HG03354 (cell line): ENCODE measurements at regions not wholly inside any gene's neighbourhood (a gene's known extent, or its start where the extent isn't known, plus 50 kb on each side); places are given as distances from the start of the nearest gene placed in this dataset.
"Not testable (repeated sequence)": the region's sequence is repeated elsewhere in the genome, so short reads cannot be mapped to it uniquely, and the experiment has no call there.

ENCODE experiments used
- ATAC-seq: cut with Tn5 transposase; IDR thresholded peaks from one replicate; pipeline ENCODE4 v1.9.1; 2021; ENCODE audit warnings: mild to moderate bottlenecking; ENCODE audit not compliant: unreplicated experiment, poor library complexity, severe bottlenecking

DNA sequence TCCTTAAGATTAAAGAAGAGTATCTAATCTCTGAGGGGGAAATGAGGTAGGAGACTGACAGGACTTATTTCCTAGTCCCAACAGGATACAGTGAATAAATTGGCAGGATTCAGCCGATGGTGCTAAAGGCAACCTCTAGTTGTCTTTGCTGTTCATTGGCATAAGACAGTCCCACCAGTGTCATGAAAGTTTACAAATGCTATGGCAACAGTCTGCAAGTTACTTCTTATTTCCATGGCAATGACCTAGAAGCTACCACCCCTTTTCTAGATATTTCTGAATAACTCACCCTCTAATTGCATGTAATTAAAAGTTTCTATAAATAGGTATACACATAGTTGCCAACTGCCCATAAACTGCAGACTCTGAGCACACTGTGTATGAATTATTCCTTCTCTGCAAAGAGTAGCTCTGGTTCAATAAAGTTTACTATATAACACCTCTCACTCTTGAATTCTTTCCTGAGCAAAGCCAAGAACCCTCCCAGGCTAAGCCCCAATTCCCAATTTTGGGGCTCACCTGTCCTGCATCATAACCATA, 172.7 kb upstream of the LRATD1 start:
- no peak for ATAC-seq

DNA sequence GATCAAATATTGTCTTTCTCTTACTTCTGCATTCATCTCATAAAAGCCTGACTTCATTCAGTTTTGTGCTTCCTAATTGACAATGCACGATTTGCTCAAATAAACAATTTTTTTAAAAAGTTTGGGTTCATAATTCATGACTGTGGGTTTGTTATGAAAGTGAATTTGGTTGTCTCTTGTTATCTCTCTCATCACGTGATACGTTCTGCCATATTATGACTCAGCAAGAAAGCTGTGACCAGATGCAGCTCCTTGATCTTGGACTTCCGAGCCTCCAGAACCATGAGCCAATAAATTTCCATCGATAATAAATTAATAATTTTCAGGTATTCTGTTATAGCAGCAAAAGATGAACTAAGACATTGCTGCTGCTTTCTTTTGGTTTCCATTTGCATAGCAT, 156.5 kb upstream of the LRATD1 start:
- no peak for ATAC-seq

DNA sequence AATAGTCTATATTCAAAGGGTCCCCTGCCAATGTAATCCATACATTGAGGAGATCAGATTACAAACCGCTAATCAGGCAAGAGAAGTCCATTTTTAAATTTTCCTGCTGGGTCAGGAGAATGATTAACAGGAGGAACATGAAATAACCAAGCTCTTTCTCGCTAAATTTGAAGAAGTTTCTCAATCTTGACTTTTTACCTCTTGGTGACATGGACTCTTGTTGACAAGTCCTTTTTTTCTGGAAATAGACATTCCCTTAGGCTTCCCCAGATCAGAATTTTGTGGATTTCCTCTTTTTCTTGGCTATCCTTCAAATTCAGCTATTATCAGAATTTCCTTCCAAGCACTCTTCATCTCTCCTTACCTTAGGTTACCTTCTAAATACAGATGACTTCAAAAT, 153.0 kb upstream of the LRATD1 start:
- ATAC-seq: no peak

DNA sequence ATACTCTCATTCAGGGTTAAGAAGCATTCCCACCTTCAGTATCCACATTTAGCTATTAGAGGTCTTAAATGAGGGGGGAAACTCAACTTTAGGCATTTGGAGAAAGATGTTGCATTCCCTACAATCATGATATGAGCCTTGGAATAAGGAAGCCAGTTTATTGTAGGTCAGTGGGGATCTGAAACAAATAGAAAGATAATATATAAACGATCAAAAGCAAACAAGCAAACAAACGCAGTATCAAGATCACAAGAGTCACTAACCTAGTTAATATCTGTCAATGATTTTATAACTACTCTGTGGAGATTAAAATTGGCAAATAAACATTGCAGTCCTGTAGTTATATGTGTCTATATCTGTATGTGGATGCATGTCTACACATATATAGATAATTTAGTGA, 152.4 kb upstream of the LRATD1 start:
- ATAC-seq: no peak

DNA sequence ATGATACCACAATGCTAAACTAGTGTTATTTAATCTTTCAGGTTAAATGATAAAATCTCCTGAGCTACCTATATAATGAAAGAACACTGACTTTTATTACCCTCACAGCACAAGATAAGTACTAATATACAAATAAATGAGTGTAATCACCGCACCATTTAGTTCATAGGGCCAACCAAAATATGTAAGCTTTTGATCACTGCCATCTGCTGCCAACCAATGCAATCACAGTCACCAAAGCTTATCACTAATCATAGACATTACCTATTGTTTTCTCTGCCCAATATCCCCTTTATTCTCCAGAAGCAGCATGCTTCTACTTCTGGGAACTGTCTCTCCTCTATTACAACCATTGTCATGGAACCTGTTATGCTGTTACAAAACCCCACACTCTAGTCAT, 151.6 kb upstream of the LRATD1 start:
- ATAC-seq: no peak

DNA sequence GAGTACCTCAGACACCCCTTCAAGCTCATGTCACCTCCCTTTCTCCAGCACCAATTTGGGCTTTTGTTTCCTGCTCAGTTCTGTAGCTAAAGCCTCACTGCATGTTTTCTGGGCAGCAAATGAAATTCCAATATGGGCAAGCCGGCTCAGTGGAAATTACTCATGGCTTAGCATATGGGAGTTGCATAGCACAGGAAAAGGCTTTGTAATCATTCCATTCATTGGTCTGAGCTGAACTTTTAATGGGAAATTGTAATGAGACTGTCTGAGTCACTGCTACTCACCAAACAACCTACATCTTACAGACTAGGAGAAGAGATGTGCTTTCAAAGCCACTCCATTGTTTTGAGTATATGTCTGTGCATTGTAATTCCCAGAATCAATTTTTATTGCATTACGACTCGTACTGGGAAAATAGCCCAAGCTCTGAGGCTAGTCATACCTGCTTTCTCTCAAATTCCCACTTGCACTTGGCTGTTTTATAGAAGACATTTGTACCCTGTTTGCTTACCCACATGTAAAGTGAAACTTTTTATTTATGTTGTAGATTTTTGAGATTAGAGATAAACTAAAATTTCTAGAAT, 139.5 kb upstream of the LRATD1 start:
- ATAC-seq: no peak

DNA sequence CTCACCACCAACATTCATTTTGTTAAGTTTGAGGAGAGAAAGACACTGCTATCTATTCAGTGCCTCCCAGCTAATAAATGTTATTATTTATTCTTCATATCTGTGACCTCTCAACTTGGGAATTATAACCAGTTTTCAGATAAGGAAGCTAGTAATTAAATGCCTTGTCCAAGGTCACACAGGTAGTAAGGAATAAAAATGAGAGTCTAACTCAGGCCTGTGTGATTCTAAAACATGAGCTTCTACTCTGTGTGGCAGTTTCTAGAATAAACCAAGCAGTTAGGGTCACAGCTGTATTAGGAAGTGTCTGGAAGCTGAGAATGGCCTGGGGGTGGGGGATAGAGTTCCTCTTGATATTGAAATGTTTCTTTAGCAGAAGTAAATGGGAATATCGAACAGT, 137.8 kb upstream of the LRATD1 start:
- no peak for ATAC-seq

DNA sequence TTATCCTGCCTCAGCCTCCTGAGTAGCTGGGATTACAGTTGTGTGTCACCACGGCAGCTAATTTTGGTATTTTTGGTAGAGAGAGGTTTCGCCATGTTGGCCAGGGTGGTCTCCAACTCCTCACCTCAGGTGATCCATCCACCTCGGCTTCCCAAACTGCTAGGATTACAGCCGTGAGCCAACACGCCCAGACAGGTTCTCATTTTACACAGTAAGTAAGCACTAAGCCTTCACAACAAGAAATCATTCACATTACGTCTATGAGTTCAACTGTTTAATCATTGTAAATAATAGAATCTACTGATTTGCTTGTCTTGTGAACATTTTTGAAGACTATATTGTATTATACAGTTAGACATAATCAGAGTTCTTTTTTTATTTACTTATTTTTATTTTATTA, 131.5 kb upstream of the LRATD1 start:
- no peak for ATAC-seq

DNA sequence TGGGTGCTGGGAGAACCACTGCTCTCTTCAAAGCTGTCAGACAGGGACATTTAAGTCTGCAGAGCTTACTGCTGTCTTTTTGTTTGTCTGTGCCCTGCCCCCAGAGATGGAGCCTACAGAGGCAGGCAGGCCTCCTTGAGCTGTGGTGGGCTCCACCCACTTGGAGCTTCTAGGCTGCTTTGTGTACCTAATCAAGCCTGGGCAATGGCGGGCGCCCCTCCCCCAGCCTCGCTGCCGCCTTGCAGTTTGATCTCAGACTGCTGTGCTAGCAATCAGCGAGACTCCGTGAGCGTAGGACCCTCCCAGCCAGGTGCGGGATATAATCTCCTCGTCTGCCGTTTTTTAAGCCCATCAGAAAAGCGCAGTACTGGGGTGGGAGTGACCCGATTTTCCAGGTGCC, 125.6 kb upstream of the LRATD1 start:
- not testable (repeated sequence) for ATAC-seq

DNA sequence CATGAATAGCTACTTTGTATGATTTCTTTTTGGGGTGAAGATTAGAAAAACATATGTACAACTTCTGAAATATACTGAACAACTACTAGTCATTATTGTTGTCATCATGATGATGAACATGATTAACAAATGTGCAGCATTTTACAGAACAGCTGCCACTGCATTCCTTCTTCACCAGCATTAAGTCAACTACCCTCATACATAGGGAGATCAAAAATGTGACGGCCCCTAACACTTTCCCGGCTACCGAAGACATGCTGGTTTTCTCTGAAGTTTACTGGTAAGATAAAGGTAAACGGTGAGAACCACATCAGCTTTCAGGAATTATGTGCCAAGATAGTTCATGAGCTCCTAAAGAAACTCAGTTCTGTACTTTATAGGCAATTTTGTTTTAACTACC, 121.0 kb upstream of the LRATD1 start:
- ATAC-seq: no peak

DNA sequence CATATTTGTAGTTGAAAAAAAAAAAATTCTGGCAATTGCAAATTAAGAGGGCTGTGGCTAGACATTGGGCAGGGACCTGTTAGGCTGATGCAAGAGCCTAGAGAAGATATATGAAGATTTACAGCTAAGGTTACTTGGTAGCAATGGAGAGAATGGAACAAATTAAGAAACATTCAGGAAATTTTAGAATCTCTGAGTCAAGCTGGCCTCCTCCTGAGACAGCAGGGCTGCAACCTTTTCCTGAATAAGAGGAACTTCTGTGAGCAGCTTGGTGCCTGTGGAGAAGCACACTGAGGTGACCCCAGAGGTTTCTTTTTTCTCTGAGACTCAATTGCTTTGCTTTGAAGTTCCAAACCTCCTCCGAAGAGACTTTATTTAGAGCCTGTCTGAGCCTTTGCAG, 118.6 kb upstream of the LRATD1 start:
- ATAC-seq: no peak

DNA sequence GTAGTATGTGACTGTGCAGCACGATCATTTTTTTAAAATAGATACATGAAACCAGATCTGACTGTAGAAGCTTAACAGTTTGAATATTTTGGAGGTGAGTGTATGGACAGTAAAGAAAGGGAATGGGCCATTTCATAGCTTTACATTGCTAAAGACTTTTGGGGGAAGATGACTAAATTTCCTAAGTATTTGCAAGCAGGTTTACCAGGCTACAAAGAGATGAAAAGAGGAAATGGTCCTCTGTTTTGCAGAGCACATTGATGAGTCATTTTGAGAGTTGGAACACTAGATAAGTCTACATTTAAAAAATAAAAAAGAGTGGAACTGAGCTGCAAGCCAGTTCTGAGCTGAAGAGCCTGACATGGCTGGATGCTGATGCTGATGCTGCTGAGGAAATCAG, 115.7 kb upstream of the LRATD1 start:
- peak; percentile 44 for ATAC-seq

DNA sequence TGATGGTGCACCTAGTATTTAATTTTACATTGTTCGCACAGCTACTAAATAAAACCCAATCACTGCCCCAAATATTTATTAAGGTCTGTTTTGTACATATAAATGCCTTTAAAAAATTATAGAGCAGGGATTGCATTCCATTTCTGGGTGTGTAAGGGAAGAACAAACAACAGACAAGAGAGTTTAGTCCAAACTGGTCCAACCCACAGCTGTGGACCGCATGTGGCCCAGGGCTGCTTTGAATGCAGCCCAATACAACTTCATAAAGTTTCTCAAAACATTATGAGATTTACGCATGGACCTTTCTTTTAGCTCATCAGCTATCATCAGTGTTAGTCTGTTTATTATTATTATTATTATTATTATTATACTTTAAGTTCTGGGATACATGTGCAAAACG, 114.8 kb upstream of the LRATD1 start:
- ATAC-seq: no peak

DNA sequence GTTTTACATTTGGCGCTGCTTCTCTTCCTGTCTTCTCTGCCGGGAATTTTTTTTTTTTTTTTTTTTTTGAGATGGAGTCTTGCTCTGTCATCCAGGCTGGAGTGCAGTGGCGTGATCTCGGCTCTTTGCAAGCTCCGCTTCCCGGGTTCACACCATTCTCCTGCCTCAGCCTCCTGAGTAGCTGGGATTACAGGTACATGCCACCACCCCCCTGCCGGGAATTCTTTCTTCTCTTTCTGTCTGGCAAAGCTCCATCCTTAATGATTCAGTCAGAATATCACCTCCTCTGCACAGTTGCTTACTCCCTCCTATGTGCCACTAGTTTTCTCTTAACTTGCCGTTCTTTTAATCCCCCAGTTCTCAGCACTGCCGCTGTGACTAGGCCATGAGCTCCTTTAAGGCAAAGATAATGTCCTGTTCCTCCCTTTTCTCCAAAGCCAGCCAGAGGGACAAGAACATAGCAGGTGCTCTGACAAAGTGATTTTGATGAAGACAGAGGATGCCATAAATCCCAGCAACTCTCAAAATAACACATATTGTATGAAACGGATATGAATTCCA, 112.1 kb upstream of the LRATD1 start:
- ATAC-seq: no peak

DNA sequence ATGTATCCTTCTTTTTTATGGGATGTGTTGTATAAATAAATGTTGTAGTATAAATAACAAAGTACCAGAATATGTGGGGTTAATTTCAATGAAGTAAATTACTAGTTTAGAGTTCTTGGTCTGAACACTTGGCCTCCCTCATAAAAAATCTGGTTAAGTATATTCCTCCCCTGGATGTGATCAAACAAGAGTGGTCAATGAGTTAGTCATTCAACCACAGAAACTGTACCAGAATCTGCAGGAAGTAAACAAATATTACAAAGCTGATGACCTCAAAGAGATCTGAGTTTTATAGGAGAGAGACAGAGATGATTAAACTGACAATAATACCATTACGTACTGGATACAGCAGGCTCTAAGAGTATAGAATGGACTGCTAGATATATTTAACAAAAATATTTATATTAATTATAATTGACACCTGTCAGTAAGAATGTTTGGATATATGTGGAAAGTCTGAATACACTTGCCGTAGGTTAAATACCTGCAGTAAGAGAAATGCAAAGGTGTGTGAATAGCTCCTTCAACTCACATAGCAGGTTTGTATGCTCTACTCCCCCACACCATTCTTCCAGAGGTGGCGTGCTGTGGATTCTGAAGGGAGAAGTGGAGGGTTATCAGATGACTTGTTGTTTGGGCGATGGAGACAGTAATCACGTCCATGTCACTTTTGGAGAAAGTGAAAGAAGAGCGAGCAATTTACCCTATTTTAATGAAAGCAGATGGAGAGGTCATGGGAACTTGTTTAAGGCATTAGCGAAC, 108.3 kb upstream of the LRATD1 start:
- ATAC-seq: no peak

DNA sequence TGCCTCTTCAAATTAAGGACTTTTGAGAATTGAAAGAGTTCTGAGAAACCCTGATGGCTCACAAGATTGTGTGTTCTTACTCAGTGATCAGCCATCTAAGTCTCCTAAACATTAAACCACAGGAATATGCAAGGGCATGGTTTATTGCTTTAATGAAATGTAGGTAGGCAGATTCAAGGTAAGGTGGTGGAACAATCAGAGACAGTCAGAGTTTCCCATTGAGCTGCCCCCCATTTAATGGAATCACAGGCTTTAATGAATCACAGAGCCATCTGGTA, 107.8 kb upstream of the LRATD1 start:
- no peak for ATAC-seq

DNA sequence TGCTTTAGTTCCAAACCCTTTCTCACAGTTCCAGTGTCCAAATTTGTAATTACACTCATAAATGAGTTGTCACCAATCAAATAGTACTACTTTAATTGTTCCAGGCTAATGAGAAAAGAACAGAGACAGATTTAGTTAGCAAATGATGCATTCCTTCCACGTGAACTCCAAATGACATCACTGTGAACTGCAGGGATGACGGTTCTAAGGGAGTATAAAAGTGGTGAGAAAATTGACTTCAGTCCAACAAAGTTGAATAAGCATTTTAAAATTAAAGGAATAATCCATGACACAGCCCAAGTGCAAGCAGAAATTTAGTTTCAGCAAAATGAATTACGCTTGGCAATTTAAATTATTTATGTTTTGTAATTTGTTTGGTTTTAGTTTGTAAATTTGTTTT, 102.0 kb upstream of the LRATD1 start:
- ATAC-seq: no peak

DNA sequence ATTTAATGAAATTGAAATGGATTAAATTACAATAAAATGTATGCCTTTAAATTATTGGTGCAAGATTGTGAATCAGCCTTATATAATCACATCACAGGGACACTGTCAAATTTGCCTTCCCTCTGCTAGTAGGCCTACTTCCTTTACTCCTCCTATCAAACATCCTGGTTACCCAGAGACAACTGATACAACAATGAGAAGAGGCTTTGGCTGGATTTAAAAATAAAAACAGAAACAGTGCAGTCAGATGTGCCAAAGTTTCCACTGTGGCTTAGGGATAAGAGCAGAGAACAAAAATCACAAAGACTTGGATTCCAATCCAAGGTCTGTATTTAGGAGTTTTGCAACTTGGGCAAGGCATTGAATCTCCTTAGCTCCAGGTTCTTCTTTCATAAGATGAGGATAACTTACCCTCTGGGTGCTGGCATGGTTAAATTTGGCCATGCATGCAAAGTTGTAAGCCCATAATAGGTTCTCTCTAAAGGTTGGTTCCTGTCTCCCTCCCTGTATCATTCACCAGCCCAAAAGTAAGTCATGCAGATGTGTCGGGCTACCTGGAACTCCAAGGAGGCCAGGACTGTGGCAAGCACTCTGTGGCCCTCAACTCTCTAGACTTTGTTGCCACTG, 99.3 kb upstream of the LRATD1 start:
- ATAC-seq: no peak

DNA sequence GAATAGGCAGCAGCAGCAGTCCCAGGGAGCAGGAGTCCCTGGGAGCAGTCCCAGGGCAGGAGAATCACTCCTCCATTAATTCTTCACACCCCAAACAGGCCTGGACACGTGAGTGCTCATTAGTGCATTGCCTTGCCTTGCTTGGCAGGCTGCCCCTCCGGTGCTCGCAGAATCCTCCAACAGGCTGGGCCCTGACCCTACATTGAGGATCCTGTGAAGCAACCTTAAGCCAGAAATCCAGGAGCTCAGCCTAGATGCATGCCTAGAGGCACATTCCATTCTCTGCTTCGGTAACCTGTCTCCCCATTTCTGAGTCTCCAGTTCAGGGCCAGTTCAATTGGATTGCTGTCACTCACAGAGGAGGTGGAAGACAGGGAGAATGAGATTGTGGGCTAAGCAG, 97.4 kb upstream of the LRATD1 start:
- ATAC-seq: no peak

DNA sequence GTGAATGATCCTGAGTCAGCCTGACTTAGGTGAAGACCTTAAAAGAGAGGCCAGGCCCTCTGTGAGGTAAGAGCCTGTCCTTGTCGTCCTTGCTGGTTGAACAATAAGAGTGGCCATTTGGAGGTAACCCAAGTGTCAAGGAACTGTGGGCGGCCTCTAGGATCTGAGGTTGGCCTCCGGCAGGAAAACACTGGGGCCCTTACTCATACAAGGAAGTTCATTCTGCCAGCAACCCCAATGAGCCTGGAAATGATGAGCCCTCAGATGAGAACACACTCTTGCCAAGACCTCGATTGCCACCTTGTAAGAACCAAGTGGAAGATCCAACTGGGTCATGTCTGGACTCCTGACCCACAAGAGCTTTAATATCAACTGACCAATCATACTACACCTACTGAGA, 95.5 kb upstream of the LRATD1 start:
- ATAC-seq: no peak

DNA sequence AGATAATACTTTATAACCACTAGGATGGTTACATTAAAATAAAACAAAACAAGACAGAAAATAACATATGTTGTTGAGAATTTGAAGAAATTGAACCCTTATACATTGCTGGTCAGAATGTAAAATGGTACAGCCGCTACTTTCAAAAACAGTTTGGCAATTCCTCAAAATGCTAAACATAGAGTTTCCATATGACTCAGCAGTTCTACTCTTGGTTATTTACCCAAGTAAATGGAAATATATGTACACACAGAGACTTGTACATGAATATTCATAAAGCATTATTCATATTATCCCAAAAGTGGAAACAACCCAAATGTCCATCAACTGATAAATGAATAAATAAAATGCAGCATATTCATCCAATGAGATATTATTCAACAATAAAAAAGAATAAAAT, 92.5 kb upstream of the LRATD1 start:
- ATAC-seq: no peak
